ENCODE measurements at regions not wholly inside any gene's neighbourhood (a gene's known extent, or its start where the extent isn't known, plus 50 kb on each side); places are given as distances from the start of the nearest gene placed in this dataset.

GRCh38 chr12:61694214-61694613, 566.0 kb upstream of the USP15 start:
- Histone ChIP-seq H3K4me3 (replicated peaks in 1 of 2; ENCODE audit: low read depth in 1 of 2, low read length in 2 of 2) (no peak overlapping the region), H3K4me2 (ENCODE audit: low read length) (no peak overlapping the region), H3K79me2 (ENCODE audit: insufficient read depth, low read length) (no peaks in the 10 kb centered on the region), H4K20me1 (ENCODE audit: insufficient read depth) (no peaks in the 10 kb centered on the region), H2AFZ (ENCODE audit: low read depth, low read length, poor library complexity, severe bottlenecking) (no peak overlapping the region), H3K9ac (ENCODE audit: low read length) (no peak overlapping the region), H3K9me3 (ENCODE audit: control insufficient read depth in 1 of 2, insufficient read depth in 1 of 2, low read depth in 1 of 2, low read length in 2 of 2) (no peaks in the 10 kb centered on the region), H3K9me2 (ENCODE audit: insufficient read depth) (no peaks in the 10 kb centered on the region), H3K27ac (ENCODE audit: low read depth, low read length) (no peak overlapping the region), H3K27me3 (ENCODE audit: insufficient read depth, low read length) (no peaks in the 10 kb centered on the region), H3K4me1 (ENCODE audit: control insufficient read depth in 1 of 2, insufficient read depth in 2 of 2, low read length in 2 of 2) (no peaks in the 10 kb centered on the region), H3K36me3 (ENCODE audit: control insufficient read depth in 1 of 2, insufficient read depth in 2 of 2, low read length in 2 of 2) (no peaks in the 10 kb centered on the region)
- ATAC-seq, result no peak
- ChIA-PET RAD21 (ENCODE audit: low non-redundant PET in 1 of 2, low total read pairs in 2 of 2, uncharacterized antibody in 2 of 2, unreplicated experiment in 2 of 2) (no interaction called here), POLR2A (no interaction called here), CTCF (no interaction called here)
- TF ChIP-seq ELF1 (IDR thresholded peaks at IDR 0.05; ENCODE audit: borderline replicate concordance, low read depth) (no peak), SIN3A (IDR thresholded peaks at IDR 0.05; ENCODE audit: low read depth) (no peak), REST (IDR thresholded peaks at IDR 0.05; ENCODE audit: low read depth) (no peak)
- intact Hi-C loops (cut with micrococcal nuclease), result no loop called here
- no peak for DNase-seq (ENCODE audit: low read depth, low spot score)
- BruUV-seq (replicated peaks), result no TSS peak

- no TSS peak for BruUV-seq (replicated peaks)
- Histone ChIP-seq H3K4me2 (ENCODE audit: low read length) (no peak overlapping the region), H3K9me3 (ENCODE audit: control insufficient read depth in 1 of 2, insufficient read depth in 1 of 2, low read depth in 1 of 2, low read length in 2 of 2) (no peaks in the 10 kb centered on the region), H3K27ac (ENCODE audit: low read depth, low read length) (no peak overlapping the region), H3K4me1 (ENCODE audit: control insufficient read depth in 1 of 2, insufficient read depth in 2 of 2, low read length in 2 of 2) (no peaks in the 10 kb centered on the region), H3K27me3 (ENCODE audit: insufficient read depth, low read length) (no peaks in the 10 kb centered on the region), H2AFZ (ENCODE audit: low read depth, low read length, poor library complexity, severe bottlenecking) (no peak overlapping the region), H4K20me1 (ENCODE audit: insufficient read depth) (no peaks in the 10 kb centered on the region), H3K9ac (ENCODE audit: low read length) (no peak overlapping the region), H3K79me2 (ENCODE audit: insufficient read depth, low read length) (no peaks in the 10 kb centered on the region), H3K36me3 (ENCODE audit: control insufficient read depth in 1 of 2, insufficient read depth in 2 of 2, low read length in 2 of 2) (no peaks in the 10 kb centered on the region), H3K4me3 (replicated peaks in 1 of 2; ENCODE audit: low read depth in 1 of 2, low read length in 2 of 2) (no peak overlapping the region), H3K9me2 (ENCODE audit: insufficient read depth) (no peaks in the 10 kb centered on the region)
- DNase-seq (ENCODE audit: low read depth, low spot score) (no peak), ATAC-seq (no peak)
- ChIA-PET CTCF (no interaction called here), RAD21 (ENCODE audit: low non-redundant PET in 1 of 2, low total read pairs in 2 of 2, uncharacterized antibody in 2 of 2, unreplicated experiment in 2 of 2) (no interaction called here), POLR2A (no interaction called here)
- intact Hi-C loops (cut with micrococcal nuclease), result no loop called here
- no peak for TF ChIP-seq CTCF (IDR thresholded peaks at IDR 0.05 in 2 of 3, conservative IDR thresholded peaks at IDR 0.05 in 1 of 3; ENCODE audit: borderline replicate concordance in 1 of 3, insufficient read depth in 1 of 3, low read depth in 2 of 3, low read length in 2 of 3)
- no peak for TF ChIP-seq ATF3 (IDR thresholded peaks at IDR 0.05)
- TF ChIP-seq ZFX (IDR thresholded peaks at IDR 0.05), result no peak
- no peak for TF ChIP-seq EZH2phosphoT487 (IDR thresholded peaks at IDR 0.05; ENCODE audit: borderline replicate concordance)
- no peak for TF ChIP-seq EZH2 (IDR thresholded peaks at IDR 0.05)
- no peak for TF ChIP-seq ZNF274 (IDR thresholded peaks at IDR 0.05; ENCODE audit: low read depth, low read length)
- no peak for TF ChIP-seq CEBPB (IDR thresholded peaks at IDR 0.05; ENCODE audit: low read depth)
- TF ChIP-seq ELF1 (IDR thresholded peaks at IDR 0.05; ENCODE audit: borderline replicate concordance, low read depth), result no peak
- TF ChIP-seq JUND (IDR thresholded peaks at IDR 0.05), result no peak
- TF ChIP-seq ZBTB33 (IDR thresholded peaks at IDR 0.05; ENCODE audit: extremely low read depth, insufficient replicate concordance, low read length), result no peak
- TF ChIP-seq EGR1 (IDR thresholded peaks at IDR 0.05; ENCODE audit: low read depth), result no peak
- no peak for TF ChIP-seq POLR2AphosphoS5 (IDR thresholded peaks at IDR 0.05; ENCODE audit: low read depth, low read length)
These were observed 558.7 kb upstream of the USP15 start for GRCh38 chr12:61701471-61701870.
